HEK293 (cell line): ENCODE measurements at regions not wholly inside any gene's neighbourhood (a gene's known extent, or its start where the extent isn't known, plus 50 kb on each side); places are given as distances from the start of the nearest gene placed in this dataset.

Experiments
- ZNF335 ChIP-seq: fragments of 450-650 bp; formaldehyde crosslinking; conservative IDR thresholded peaks from 2 replicates; pipeline ENCODE4 v1.5.1; 2016; ENCODE audit warnings: missing biosample characterization, missing genetic modification characterization
- TF ChIP-seq, protein P1 (sequence below): fragments of 450-650 bp; formaldehyde crosslinking; IDR thresholded peaks from 2 replicates; pipeline ENCODE4 v1.5.1; 2016; ENCODE audit warnings: missing biosample characterization, missing genetic modification characterization

GRCh38 chr4:110793890-110794554, 171.1 kb upstream of the PITX2 start:
- TF ChIP-seq, protein P1, sequence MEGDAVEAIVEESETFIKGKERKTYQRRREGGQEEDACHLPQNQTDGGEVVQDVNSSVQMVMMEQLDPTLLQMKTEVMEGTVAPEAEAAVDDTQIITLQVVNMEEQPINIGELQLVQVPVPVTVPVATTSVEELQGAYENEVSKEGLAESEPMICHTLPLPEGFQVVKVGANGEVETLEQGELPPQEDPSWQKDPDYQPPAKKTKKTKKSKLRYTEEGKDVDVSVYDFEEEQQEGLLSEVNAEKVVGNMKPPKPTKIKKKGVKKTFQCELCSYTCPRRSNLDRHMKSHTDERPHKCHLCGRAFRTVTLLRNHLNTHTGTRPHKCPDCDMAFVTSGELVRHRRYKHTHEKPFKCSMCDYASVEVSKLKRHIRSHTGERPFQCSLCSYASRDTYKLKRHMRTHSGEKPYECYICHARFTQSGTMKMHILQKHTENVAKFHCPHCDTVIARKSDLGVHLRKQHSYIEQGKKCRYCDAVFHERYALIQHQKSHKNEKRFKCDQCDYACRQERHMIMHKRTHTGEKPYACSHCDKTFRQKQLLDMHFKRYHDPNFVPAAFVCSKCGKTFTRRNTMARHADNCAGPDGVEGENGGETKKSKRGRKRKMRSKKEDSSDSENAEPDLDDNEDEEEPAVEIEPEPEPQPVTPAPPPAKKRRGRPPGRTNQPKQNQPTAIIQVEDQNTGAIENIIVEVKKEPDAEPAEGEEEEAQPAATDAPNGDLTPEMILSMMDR = no peak
- TF ChIP-seq ZNF335 (tag by site-specific recombination) = no peak
